Non-pigmented ciliary epithelial cell (primary cell): ENCODE measurements at regions not wholly inside any gene's neighbourhood (a gene's known extent, or its start where the extent isn't known, plus 50 kb on each side); places are given as distances from the start of the nearest gene placed in this dataset.

ENCODE experiments used
- DNase-seq: peaks from one replicate; pipeline ENCODE4 v3.0.0-alpha.2; 2010; ENCODE audit warnings: low read depth

GRCh38 chr18:6609666-6610264 is 119.8 kb upstream of the ARHGAP28 start:
- DNase-seq: no peak

DNA sequence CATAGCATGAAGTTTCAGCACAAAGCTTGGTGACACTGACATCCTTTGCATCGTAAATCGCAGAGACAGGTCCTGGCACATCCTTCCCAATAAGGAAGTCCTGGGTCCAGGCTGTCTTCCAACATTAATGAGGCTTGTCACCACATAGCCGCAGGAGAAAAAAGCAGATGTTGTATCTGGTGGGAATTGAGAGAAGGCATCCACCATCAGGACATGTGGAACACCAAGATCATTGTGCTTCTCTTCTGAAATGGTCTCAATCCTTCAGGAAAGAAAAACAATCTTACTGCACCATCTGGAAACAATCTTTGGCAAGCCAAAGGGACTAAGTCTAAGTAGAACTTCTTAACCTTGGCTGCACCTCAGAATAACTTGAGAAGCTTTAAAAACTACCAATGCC is 119.0 kb upstream of the ARHGAP28 start:
- DNase-seq: no peak

- no peak for DNase-seq
Observed at GRCh38 chr18:6613581-6613980, 115.9 kb upstream of the ARHGAP28 start.

- no peak for DNase-seq
Observed at GRCh38 chr18:6614952-6615351, 114.6 kb upstream of the ARHGAP28 start.

DNA sequence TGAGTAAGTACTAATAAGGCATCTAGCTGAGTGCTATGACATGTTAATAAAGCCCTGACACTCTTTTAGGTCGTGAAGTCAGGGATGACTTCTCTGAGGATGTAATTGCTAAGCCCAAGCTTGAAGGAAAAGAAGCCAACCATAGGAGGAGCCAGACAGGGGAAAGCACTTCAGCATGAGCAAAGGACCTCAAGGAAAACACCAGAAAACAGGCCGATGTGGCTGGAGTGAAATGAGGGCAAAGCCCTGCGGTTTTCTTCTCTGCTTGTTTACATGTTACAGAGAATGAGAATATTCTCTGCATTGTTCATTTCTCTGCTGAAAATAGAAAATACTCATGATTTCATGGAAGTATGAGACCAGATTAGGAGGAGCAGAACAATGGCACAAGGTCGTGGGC is 112.5 kb upstream of the ARHGAP28 start:
- no peak for DNase-seq

GRCh38 chr18:6621437-6621836 is 108.1 kb upstream of the ARHGAP28 start:
- no peak for DNase-seq

DNA sequence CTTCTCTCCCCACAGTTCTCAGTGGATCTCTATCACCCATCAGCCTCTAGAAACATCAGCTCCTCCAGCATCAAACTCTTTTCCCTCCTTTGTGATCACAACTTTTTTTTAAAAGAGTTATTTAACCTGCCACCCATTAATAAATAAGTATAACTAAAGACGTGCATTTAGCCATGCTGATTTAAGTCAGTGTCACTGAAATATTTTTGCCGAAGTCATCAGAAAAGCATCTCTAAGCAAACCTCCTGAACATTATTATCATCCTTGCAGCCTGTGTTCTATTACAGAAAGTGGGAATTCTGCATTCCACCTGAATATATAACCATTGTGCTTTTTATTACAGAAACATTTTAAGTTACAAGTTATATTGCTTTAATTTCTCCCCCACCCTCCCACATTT is 106.2 kb upstream of the ARHGAP28 start:
- no peak for DNase-seq

DNA sequence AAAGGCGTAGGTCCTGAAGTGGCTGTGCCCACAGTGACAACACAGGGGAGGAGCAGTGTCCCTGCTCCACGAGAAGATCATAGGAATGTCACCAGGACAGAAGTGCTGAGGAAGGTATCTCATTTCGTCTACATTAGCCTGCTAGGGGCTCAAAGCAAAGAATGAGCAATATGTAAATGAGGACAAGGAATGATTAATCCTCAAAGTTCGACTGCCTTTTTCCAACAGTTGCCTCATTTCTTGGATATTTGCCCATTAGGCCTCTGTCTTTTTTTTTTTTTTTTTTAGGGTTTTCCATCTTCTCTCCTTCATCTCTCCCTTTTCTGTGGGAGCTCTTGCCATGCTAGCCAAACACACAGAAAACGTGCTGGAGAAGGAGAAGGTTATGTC is 105.2 kb upstream of the ARHGAP28 start:
- DNase-seq: peak; percentile 27

GRCh38 chr18:6624661-6625311 is 104.7 kb upstream of the ARHGAP28 start:
- peak; percentile 10 for DNase-seq

GRCh38 chr18:6625481-6625880 is 104.0 kb upstream of the ARHGAP28 start:
- no peak for DNase-seq

- no peak for DNase-seq
Observed at GRCh38 chr18:6626457-6626856, 103.1 kb upstream of the ARHGAP28 start.

DNA sequence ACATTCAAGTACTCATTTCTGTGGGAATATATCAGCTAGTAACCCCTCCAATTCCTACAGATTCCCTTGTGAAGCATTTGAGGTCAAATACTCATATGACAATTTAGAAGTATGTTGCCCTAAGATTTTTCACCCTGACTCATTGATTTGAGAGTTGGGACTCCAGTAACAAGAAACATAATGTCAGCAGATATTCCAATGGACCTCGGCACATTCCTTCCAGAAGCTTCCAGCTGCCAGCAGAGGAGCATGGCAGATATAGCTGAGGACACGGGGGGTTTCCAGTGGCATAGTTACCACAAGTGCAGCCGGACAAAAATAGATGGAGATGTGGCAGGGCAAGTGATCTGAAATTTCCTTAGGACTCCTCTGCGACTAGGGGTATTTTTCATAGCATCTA is 101.9 kb upstream of the ARHGAP28 start:
- DNase-seq: no peak

- DNase-seq: no peak
Observed at GRCh38 chr18:6628187-6628586, 101.3 kb upstream of the ARHGAP28 start.

GRCh38 chr18:6629635-6630140 is 99.8 kb upstream of the ARHGAP28 start:
- DNase-seq: peak; percentile 13

DNA sequence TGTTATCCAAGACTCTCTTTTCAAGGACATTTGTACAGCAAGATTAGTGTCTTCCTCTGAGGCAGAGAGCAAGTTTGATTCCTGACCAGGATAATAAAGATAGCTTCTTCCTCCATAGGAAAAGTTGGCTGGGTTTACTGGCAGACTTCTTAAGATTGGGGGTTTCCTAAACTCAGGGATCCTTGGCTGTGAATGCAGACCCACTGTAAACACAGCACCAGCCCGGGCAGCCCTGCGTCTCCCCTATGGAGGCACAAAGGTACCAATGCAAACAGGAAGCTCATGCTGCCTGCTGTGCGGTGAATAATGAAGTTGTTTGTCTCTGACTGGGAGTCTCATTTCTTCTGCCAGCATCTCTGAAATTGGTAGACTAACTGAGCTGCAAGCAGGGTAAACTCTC is 96.2 kb upstream of the ARHGAP28 start:
- no peak for DNase-seq

DNA sequence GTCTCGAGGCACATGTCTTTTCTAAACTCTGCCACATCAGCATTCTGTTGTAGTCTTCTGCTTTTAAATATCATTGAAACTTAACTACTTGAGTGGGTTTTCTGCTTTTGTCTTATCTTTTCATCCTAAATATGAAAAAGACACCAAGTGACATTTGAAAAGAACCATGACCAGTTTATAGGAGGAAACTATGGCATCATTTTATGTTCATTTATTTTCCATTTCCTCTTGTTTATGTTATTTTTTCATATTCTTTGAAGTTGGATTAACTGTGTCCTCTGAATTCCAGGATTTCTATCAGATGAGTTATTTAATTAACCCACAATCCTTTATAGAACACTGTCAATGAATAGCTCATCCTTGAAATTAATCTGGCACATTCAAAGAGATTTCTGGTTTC is 93.4 kb upstream of the ARHGAP28 start:
- DNase-seq: no peak

GRCh38 chr18:6638447-6638846 is 91.1 kb upstream of the ARHGAP28 start:
- DNase-seq: no peak

GRCh38 chr18:6639305-6639704 is 90.2 kb upstream of the ARHGAP28 start:
- DNase-seq: no peak

GRCh38 chr18:6644836-6645627 is 84.5 kb upstream of the ARHGAP28 start:
- DNase-seq: no peak

- no peak for DNase-seq
Observed at GRCh38 chr18:6646801-6647200, 82.7 kb upstream of the ARHGAP28 start.

DNA sequence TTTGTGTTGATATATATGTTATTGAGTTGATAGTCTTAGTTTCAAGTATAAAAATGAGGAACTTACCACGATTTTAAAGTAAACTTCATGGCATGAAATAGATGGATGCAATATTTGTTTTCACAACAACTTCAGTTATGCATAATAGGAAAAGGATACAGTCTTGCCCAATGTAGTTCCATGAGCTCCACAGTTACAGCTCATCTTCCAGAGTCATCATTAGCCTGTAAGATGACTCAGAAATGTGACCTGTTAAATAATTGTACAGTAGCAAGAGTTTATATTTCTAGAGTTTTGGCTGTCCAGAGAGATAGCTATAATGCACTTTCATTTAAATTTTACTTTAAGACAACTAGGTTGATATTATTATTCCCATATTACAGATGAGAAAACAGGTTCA is 80.9 kb upstream of the ARHGAP28 start:
- no peak for DNase-seq

DNA sequence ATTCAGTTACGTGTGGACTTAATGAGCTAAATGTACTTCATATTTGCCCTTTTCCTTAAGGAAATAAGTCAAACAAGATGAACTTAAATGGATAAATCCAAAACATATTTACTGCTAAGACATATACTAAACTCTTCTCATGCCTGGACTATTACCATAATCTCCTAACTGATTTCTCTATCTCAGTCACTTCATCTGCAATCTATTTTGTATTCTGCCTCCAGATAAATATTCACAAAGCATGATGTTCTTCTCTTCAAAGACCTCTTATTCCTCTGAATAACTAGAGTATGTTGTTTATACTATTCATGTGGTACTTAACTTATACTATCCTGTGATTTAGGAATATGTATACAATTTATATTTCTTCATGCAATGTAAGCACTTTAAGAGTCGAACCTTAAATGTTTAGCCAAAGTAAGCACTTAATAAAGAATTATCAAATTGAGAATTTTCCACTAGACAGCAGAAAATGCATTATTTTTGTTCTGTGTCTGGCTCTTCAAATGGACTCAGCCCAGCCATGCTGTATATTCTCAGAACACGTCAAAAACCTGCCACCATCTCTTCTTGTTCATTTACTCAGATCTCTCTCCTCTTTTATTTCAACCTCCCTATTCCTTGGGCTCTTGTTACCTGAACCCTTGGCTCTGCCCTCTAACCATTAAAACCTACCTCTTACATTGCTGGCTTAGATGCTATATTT is 79.9 kb upstream of the ARHGAP28 start:
- no peak for DNase-seq

GRCh38 chr18:6650127-6650507 is 79.4 kb upstream of the ARHGAP28 start:
- no peak for DNase-seq
